ENCODE measurements at regions not wholly inside any gene's neighbourhood (a gene's known extent, or its start where the extent isn't known, plus 50 kb on each side); places are given as distances from the start of the nearest gene placed in this dataset.

DNA sequence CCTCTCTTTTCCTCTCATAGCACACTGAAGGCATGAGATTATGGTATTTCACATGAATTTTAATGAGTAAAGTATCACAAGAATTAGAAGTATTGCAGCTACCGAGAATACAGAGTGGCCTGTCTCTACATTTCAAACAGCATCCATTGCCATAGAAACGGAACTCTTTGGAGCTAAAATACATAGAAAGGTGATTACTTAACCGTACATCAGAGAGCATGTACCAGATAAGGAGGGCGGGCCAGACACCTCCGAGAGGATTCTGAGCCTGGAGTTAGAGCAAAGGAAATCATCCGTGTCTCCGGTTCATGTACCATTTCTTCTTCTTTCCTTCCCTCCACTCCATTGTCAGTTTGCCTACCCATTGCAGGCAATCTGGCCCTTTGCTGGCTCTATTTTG, 196.7 kb downstream of the KLF6 start:
- TF ChIP-seq, protein P1, sequence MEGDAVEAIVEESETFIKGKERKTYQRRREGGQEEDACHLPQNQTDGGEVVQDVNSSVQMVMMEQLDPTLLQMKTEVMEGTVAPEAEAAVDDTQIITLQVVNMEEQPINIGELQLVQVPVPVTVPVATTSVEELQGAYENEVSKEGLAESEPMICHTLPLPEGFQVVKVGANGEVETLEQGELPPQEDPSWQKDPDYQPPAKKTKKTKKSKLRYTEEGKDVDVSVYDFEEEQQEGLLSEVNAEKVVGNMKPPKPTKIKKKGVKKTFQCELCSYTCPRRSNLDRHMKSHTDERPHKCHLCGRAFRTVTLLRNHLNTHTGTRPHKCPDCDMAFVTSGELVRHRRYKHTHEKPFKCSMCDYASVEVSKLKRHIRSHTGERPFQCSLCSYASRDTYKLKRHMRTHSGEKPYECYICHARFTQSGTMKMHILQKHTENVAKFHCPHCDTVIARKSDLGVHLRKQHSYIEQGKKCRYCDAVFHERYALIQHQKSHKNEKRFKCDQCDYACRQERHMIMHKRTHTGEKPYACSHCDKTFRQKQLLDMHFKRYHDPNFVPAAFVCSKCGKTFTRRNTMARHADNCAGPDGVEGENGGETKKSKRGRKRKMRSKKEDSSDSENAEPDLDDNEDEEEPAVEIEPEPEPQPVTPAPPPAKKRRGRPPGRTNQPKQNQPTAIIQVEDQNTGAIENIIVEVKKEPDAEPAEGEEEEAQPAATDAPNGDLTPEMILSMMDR (IDR thresholded peaks at IDR 0.05; ENCODE audit: insufficient read depth, low read length) = no peak
- TF ChIP-seq GABPA (IDR thresholded peaks at IDR 0.05; ENCODE audit: low read depth) = no peak
